ENCODE measurements at regions not wholly inside any gene's neighbourhood (a gene's known extent, or its start where the extent isn't known, plus 50 kb on each side); places are given as distances from the start of the nearest gene placed in this dataset.

- Mint-ChIP-seq H3K27ac (no peak overlapping the region), H3K27me3 (ENCODE audit: insufficient read depth) (no peaks in the 10 kb centered on the region), H3K36me3 (ENCODE audit: low read depth) (peaks cover 2% of the 10 kb centered on the region), H3K9me3 (peaks cover 15% of the 10 kb centered on the region), H3K4me1 (no peaks in the 10 kb centered on the region), H3K4me3 (no peak overlapping the region)
- Histone ChIP-seq H3K36me3 (ENCODE audit: control insufficient read depth, insufficient read depth, low read length) (no peaks in the 10 kb centered on the region), H3K9ac (ENCODE audit: extremely low read depth, low read length, poor library complexity, severe bottlenecking) (no peak overlapping the region), H3K27ac (ENCODE audit: low read depth, low read length) (no peak overlapping the region), H3K4me3 (ENCODE audit: low read length) (no peak overlapping the region), H3K27me3 (ENCODE audit: control insufficient read depth, insufficient read depth, low read length, poor library complexity, severe bottlenecking) (no peaks in the 10 kb centered on the region), H3K9me3 (ENCODE audit: control insufficient read depth, low read length) (peaks cover 4% of the 10 kb centered on the region), H3K4me1 (ENCODE audit: control insufficient read depth, insufficient read depth, low read length) (no peaks in the 10 kb centered on the region)
- no peak for DNase-seq
- TF ChIP-seq, protein P1, sequence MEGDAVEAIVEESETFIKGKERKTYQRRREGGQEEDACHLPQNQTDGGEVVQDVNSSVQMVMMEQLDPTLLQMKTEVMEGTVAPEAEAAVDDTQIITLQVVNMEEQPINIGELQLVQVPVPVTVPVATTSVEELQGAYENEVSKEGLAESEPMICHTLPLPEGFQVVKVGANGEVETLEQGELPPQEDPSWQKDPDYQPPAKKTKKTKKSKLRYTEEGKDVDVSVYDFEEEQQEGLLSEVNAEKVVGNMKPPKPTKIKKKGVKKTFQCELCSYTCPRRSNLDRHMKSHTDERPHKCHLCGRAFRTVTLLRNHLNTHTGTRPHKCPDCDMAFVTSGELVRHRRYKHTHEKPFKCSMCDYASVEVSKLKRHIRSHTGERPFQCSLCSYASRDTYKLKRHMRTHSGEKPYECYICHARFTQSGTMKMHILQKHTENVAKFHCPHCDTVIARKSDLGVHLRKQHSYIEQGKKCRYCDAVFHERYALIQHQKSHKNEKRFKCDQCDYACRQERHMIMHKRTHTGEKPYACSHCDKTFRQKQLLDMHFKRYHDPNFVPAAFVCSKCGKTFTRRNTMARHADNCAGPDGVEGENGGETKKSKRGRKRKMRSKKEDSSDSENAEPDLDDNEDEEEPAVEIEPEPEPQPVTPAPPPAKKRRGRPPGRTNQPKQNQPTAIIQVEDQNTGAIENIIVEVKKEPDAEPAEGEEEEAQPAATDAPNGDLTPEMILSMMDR (conservative IDR thresholded peaks at IDR 0.05) = no peak
- WGBS, 2 experiments (ENCODE audit: insufficient coverage in 1 of 2, insufficient read length in 1 of 2) = 80 to 89% methylated on average over 3 to 6 of the region's 6 CpGs
Measured at GRCh38 chr10:28411136-28411460, 108.2 kb upstream of the MPP7 start.

- no peaks in the 10 kb centered on the region for H3K4me1 Mint-ChIP-seq
- no peak overlapping the region for H3K27ac Mint-ChIP-seq
- peaks cover 15% of the 10 kb centered on the region for H3K9me3 Mint-ChIP-seq
- Histone ChIP-seq H3K36me3 (ENCODE audit: control insufficient read depth, insufficient read depth, low read length) (no peaks in the 10 kb centered on the region), H3K27ac (ENCODE audit: low read depth, low read length) (no peak overlapping the region), H3K9ac (ENCODE audit: extremely low read depth, low read length, poor library complexity, severe bottlenecking) (no peak overlapping the region), H3K27me3 (ENCODE audit: control insufficient read depth, insufficient read depth, low read length, poor library complexity, severe bottlenecking) (no peaks in the 10 kb centered on the region), H3K9me3 (ENCODE audit: control insufficient read depth, low read length) (peaks cover 4% of the 10 kb centered on the region), H3K4me3 (ENCODE audit: low read length) (no peak overlapping the region), H3K4me1 (ENCODE audit: control insufficient read depth, insufficient read depth, low read length) (no peaks in the 10 kb centered on the region)
- H3K27me3 Mint-ChIP-seq (ENCODE audit: insufficient read depth) = no peaks in the 10 kb centered on the region
- peaks cover 2% of the 10 kb centered on the region for H3K36me3 Mint-ChIP-seq (ENCODE audit: low read depth)
- H3K4me3 Mint-ChIP-seq = no peak overlapping the region
- DNase-seq = no peak
- TF ChIP-seq, protein P1 (conservative IDR thresholded peaks at IDR 0.05) = no peak
- 93 to 95% methylated on average over 3 to 4 of the region's 4 CpGs for WGBS, 2 experiments (ENCODE audit: insufficient coverage in 1 of 2, insufficient read length in 1 of 2)
Measured at GRCh38 chr10:28411648-28412047, 108.8 kb upstream of the MPP7 start.

- no peaks in the 10 kb centered on the region for H3K36me3 ChIP-seq (ENCODE audit: control insufficient read depth, insufficient read depth, low read length)
- DNase-seq = no peak
- no peak overlapping the region for H3K9ac ChIP-seq (ENCODE audit: extremely low read depth, low read length, poor library complexity, severe bottlenecking)
- Mint-ChIP-seq H3K4me1 (no peaks in the 10 kb centered on the region), H3K27me3 (ENCODE audit: insufficient read depth) (no peaks in the 10 kb centered on the region), H3K27ac (no peak overlapping the region), H3K4me3 (no peak overlapping the region), H3K9me3 (peaks cover 15% of the 10 kb centered on the region), H3K36me3 (ENCODE audit: low read depth) (peaks cover 2% of the 10 kb centered on the region)
- no peaks in the 10 kb centered on the region for H3K4me1 ChIP-seq (ENCODE audit: control insufficient read depth, insufficient read depth, low read length)
- H3K4me3 ChIP-seq (ENCODE audit: low read length) = no peak overlapping the region
- H3K27ac ChIP-seq (ENCODE audit: low read depth, low read length) = no peak overlapping the region
- TF ChIP-seq, protein P1 (conservative IDR thresholded peaks at IDR 0.05) = no peak
- no peaks in the 10 kb centered on the region for H3K27me3 ChIP-seq (ENCODE audit: control insufficient read depth, insufficient read depth, low read length, poor library complexity, severe bottlenecking)
- WGBS, 2 experiments (ENCODE audit: insufficient coverage in 1 of 2, insufficient read length in 1 of 2) = 77 to 80% methylated on average over 1 to 2 of the region's 2 CpGs
- peaks cover 4% of the 10 kb centered on the region for H3K9me3 ChIP-seq (ENCODE audit: control insufficient read depth, low read length)
Measured at GRCh38 chr10:28418069-28418468, 114.8 kb upstream of the WAC start.

Measured in endodermal cell (in vitro differentiated cells).